ENCODE measurements at regions not wholly inside any gene's neighbourhood (a gene's known extent, or its start where the extent isn't known, plus 50 kb on each side); places are given as distances from the start of the nearest gene placed in this dataset.

- Histone ChIP-seq H4K20me1 (ENCODE audit: insufficient read depth, low read length) (no peaks in the 10 kb centered on the region), H3K4me1 (ENCODE audit: control insufficient read depth, insufficient read depth, low read length) (no peaks in the 10 kb centered on the region), H3K9ac (ENCODE audit: low read depth, low read length) (no peak overlapping the region), H3K4me2 (ENCODE audit: low read depth, low read length) (no peak overlapping the region), H2AFZ (replicated peaks; ENCODE audit: low read length, poor library complexity) (no peak overlapping the region), H2BK15ac (ENCODE audit: low read depth, low read length) (no peak overlapping the region), H2BK120ac (ENCODE audit: low read depth, low read length) (no peak overlapping the region), H2BK20ac (ENCODE audit: low read depth, low read length) (no peak overlapping the region), H3K4me3 (ENCODE audit: insufficient read depth, low read depth, low read length) (no peak overlapping the region), H3K9me3 (ENCODE audit: control insufficient read depth, insufficient read depth, low read length) (peaks cover 50% of the 10 kb centered on the region), H3K27me3 (ENCODE audit: control insufficient read depth, insufficient read depth, low read length) (no peaks in the 10 kb centered on the region), H4K5ac (ENCODE audit: low read depth, low read length) (no peak overlapping the region), H3K9me1 (ENCODE audit: insufficient read depth, low read length) (no peaks in the 10 kb centered on the region), H3K56ac (ENCODE audit: extremely low read depth, insufficient read depth, low read length) (no peak overlapping the region), H4K91ac (ENCODE audit: insufficient read depth, low read depth, low read length) (no peak overlapping the region), H3K14ac (replicated peaks; ENCODE audit: low read depth, low read length) (no peak overlapping the region), H3K4ac (ENCODE audit: low read depth, low read length) (no peak overlapping the region), H2AK9ac (replicated peaks; ENCODE audit: low read depth, low read length, poor library complexity) (no peak overlapping the region), H3K23ac (ENCODE audit: low read depth, low read length) (no peak overlapping the region), H2BK5ac (ENCODE audit: low read depth, low read length, poor library complexity, severe bottlenecking) (no peak overlapping the region), H3K36me3 (ENCODE audit: control insufficient read depth, insufficient read depth, low read length) (no peaks in the 10 kb centered on the region), H3K27ac (ENCODE audit: insufficient read depth, low read length) (no peak overlapping the region), H4K8ac (ENCODE audit: low read depth in 2 of 2, low read length in 2 of 2) (no peak overlapping the region), H2AK5ac (ENCODE audit: low read depth, low read length) (no peak overlapping the region), H3K18ac (ENCODE audit: low read depth, low read length) (no peak overlapping the region), H3K79me1 (ENCODE audit: low read depth in 1 of 2, low read length in 2 of 2) (no peaks in the 10 kb centered on the region)
- in situ Hi-C loops (cut with MboI; ENCODE audit: low sequenced_read_pairs): no loop called here
- intact Hi-C loops (cut with micrococcal nuclease): no loop called here
- DNase-seq: no peak
- no peak for ATAC-seq (ENCODE audit: low read depth)
- no CpG with 5 or more reads among the region's 5 CpGs for WGBS, 2 experiments (ENCODE audit: extremely low coverage in 2 of 2, insufficient read length in 1 of 2)
- no TSS peak for BruUV-seq (replicated peaks)
- ChIA-PET POLR2A (ENCODE audit: unreplicated experiment) (no interaction called here), CTCF (interaction anchor here (0.7 kb wide), 1 partner anchor 617 kb away, joined by 3 read pairs; no protein-coding TSS in a partner anchor)
- dilution Hi-C loops (cut with HindIII; ENCODE audit: low sequenced_read_pairs, unreplicated experiment): no loop called here
- TF ChIP-seq CEBPB (IDR thresholded peaks at IDR 0.05; ENCODE audit: low read depth, low read length) (no peak), CHD1 (IDR thresholded peaks at IDR 0.05; ENCODE audit: low read depth, low read length) (no peak)
Observed at GRCh38 chr22:48102581-48102980, 1340.1 kb downstream of the TBC1D22A start.

Measured in IMR-90 (cell line).